K562 (cell line): ENCODE measurements at regions not wholly inside any gene's neighbourhood (a gene's known extent, or its start where the extent isn't known, plus 50 kb on each side); places are given as distances from the start of the nearest gene placed in this dataset.

Experiments
- ATAC-seq: fragments of 200-7000 bp; cut with Tn5 transposase; 3 replicates; pipeline ENCODE4 v1.9.1; 2020; ENCODE audit warnings: moderate library complexity
- BruUV-seq: library from RNA; stranded (reverse); fragments of 400-500 nt; replicated peaks from 2 replicates; lab custom pipeline; 2021; lab: Mats Ljungman, UMichigan
- CTCF ChIA-PET: fragments of 300-600 bp; formaldehyde crosslinking; extraction: SDS; loops from one replicate; lab custom pipeline; 2021; ENCODE audit warnings: low intra/inter-chr PET ratio; lab: Yijun Ruan, JAX
- POLR2A ChIA-PET: fragments of 300-600, 350-650 bp; sonication (Branson Sonifier 250); formaldehyde crosslinking; extraction: SDS; loops from one replicate; lab custom pipeline; 2021; ENCODE audit warnings: antibody characterized with exemption, inconsistent platforms; lab: Yijun Ruan, JAX
- DNase-seq, 4 experiments: peaks; one replicate each; pipeline versions ENCODE4 v3.0.0 to v3.0.0-alpha.2; 2011 to 2018; ENCODE audit warnings: low spot score in 3 of 4, mixed read lengths in 3 of 4; ENCODE audit errors: extremely low read depth in 1 of 4
- FAIRE-seq: peaks from 2 replicates; lab custom pipeline; 2011; peaks lifted over from hg19 to GRCh38; lab: Jason Lieb, UNC
- H2AFZ ChIP-seq: 2 replicates; pipeline ENCODE4 v1.6.0; 2011; ENCODE audit warnings: low read depth, low read length, control low read depth, inconsistent platforms
- H3K27ac ChIP-seq: fragments of 200-600 bp; 3 replicates; pipeline ENCODE4 v1.8.0; 2011; ENCODE audit warnings: low read depth, mild to moderate bottlenecking, control low read depth, inconsistent platforms, low read length, moderate library complexity, mixed read lengths; ENCODE audit errors: extremely low read depth
- H3K27me3 ChIP-seq, 2 experiments: fragments of 300-600 bp in 1 of 2; 2 replicates in 1 of 2; 3 replicates in 1 of 2; pipeline versions ENCODE4 v1.6.0 to v1.8.0; 2011; ENCODE audit warnings: inconsistent platforms in 2 of 2, low read length in 2 of 2, mild to moderate bottlenecking in 1 of 2, mixed read lengths in 1 of 2, moderate library complexity in 1 of 2; ENCODE audit not compliant: control insufficient read depth in 2 of 2, insufficient read depth in 2 of 2
- H3K36me3 ChIP-seq: fragments of 300-600 bp; 3 replicates; pipeline ENCODE4 v1.8.0; 2011; ENCODE audit warnings: mild to moderate bottlenecking, low read length, inconsistent platforms; ENCODE audit not compliant: control insufficient read depth, insufficient read depth
- H3K4me1 ChIP-seq, 2 experiments: fragments of 200-600 bp in 1 of 2; replicated peaks in 1 of 2; 2 replicates in 1 of 2; 3 replicates in 1 of 2; pipeline versions ENCODE4 v1.5.1 to v1.8.0; 2011; ENCODE audit warnings: inconsistent platforms in 2 of 2, low read length in 2 of 2, mild to moderate bottlenecking in 1 of 2, mixed read lengths in 1 of 2, moderate library complexity in 1 of 2; ENCODE audit not compliant: control insufficient read depth in 2 of 2, insufficient read depth in 2 of 2
- H3K4me2 ChIP-seq: 2 replicates; pipeline ENCODE4 v1.6.1; 2011; ENCODE audit warnings: low read length, control low read depth, inconsistent platforms, mixed read lengths; ENCODE audit not compliant: insufficient read depth
- H3K4me3 ChIP-seq: fragments of 200-600 bp; sonication (generic), shearing (Covaris generic); 2 replicates; pipeline ENCODE4 v1.5.1; 2016; ENCODE audit warnings: control low read depth, inconsistent platforms
- H3K79me2 ChIP-seq: fragments of 200-600 bp; 3 replicates; pipeline ENCODE4 v1.8.0; 2011; ENCODE audit warnings: low read length, inconsistent platforms; ENCODE audit not compliant: control insufficient read depth, insufficient read depth
- H3K9ac ChIP-seq, 2 experiments: 2 replicates each; pipeline versions ENCODE4 v1.6.0 to v1.6.1; 2011; ENCODE audit warnings: low read depth in 2 of 2, low read length in 2 of 2, control low read depth in 1 of 2, inconsistent platforms in 1 of 2, mild to moderate bottlenecking in 1 of 2, mixed read lengths in 1 of 2; ENCODE audit not compliant: insufficient read depth in 1 of 2
- H3K9me1 ChIP-seq: one replicate; pipeline ENCODE4 v1.6.0; 2011; ENCODE audit warnings: inconsistent platforms, mild to moderate bottlenecking, low read length, moderate library complexity; ENCODE audit not compliant: control insufficient read depth, insufficient read depth
- H3K9me3 ChIP-seq: replicated peaks from 2 replicates; pipeline ENCODE4 v1.5.1; 2011; ENCODE audit warnings: low read depth, low read length, inconsistent platforms; ENCODE audit not compliant: control insufficient read depth, insufficient read depth
- H4K20me1 ChIP-seq: replicated peaks from 2 replicates; pipeline ENCODE4 v1.6.1; 2011; ENCODE audit warnings: low read length, inconsistent platforms, mixed read lengths; ENCODE audit not compliant: control insufficient read depth, insufficient read depth
- BRF1 ChIP-seq: IDR thresholded peaks from 3 replicates; pipeline ENCODE4 v1.6.1; 2011; ENCODE audit warnings: borderline replicate concordance, mild to moderate bottlenecking; ENCODE audit not compliant: insufficient read length; ENCODE audit errors: extremely low read depth
- MAFK ChIP-seq: IDR thresholded peaks from 2 replicates; pipeline ENCODE4 v1.6.1; 2011; ENCODE audit warnings: low read length, improper control_type of control experiment
- PHF8 ChIP-seq: fragments of 200-600 bp; sonication (generic); IDR thresholded peaks from 2 replicates; pipeline ENCODE4 v1.6.1; 2012; ENCODE audit warnings: mixed run types, mild to moderate bottlenecking, inconsistent platforms, low read length, moderate library complexity, borderline replicate concordance
- RAD21 ChIP-seq, 2 experiments: fragments of 250-450 bp in 1 of 2; fragments of 450-650 bp in 1 of 2; sonication (Bioruptor Pico) in 1 of 2; formaldehyde crosslinking in 1 of 2; IDR thresholded peaks in 1 of 2; conservative IDR thresholded peaks in 1 of 2; 2 replicates each; pipeline versions ENCODE4 v1.4.0 to v1.8.0; 2020 to 2022; ENCODE audit warnings: mild to moderate bottlenecking in 2 of 2, moderate library complexity in 1 of 2
- TGIF2 ChIP-seq: sonication (generic); formaldehyde crosslinking; IDR thresholded peaks from 2 replicates; pipeline ENCODE4 v1.8.1; 2022; ENCODE audit warnings: mild to moderate bottlenecking, missing genetic modification reagents, moderate library complexity
- WGBS: fragments of 100-300 bp; shearing (Covaris generic); methylation state at CpG from one replicate; pipeline ENCODE4 v1.1.6; 2016; ENCODE audit warnings: low coverage, mixed read lengths; ENCODE audit not compliant: insufficient coverage; ENCODE audit errors: missing lambda C conversion rate; 5-methylcytosine and 5-hydroxymethylcytosine counted together
- in situ Hi-C: fragments of 300-500 bp; cut with MboI; formaldehyde crosslinking; loops from 4 replicates; pipeline ENCODE4 v1.15.0; 2018; ENCODE audit warnings: inconsistent platforms, mixed read lengths
- intact Hi-C: fragments of 100-400 bp; cut with micrococcal nuclease; formaldehyde crosslinking; loops from 2 replicates; pipeline ENCODE4 v1.14.2; 2022
- TF ChIP-seq, protein P1 (sequence below): fragments of 250-450 bp; sonication (Bioruptor Pico); IDR thresholded peaks from 2 replicates; pipeline ENCODE4 v1.4.0; 2020; ENCODE audit warnings: mild to moderate bottlenecking, moderate library complexity, borderline replicate concordance
- TF ChIP-seq, protein P2 (sequence below): sonication (generic); formaldehyde crosslinking; IDR thresholded peaks from 2 replicates; pipeline ENCODE4 v1.8.0; 2022; ENCODE audit warnings: mild to moderate bottlenecking, missing genetic modification reagents, borderline replicate concordance

DNA sequence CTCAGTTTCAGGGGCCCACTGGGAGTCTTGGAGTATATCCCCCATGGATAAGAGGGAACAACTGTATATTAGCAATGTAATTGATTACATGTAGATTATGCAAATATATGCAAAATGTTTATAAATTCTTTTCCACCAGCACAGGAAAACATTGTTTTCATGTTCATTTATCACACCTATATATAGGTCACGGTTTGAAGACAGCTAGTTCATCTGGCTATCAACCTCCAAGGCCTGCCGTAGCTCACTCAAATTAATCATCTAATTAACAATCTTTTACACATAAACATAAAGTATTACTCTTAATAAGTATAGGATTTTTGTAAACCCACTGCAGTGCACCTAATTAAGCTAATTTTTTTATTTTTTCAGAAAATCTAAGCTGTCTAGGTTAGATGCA lies 53.7 kb upstream of the SP4 start:
- no TSS peak for BruUV-seq
- 39% methylated on average over 2 of the region's 2 CpGs for WGBS
- no peaks in the 10 kb centered on the region for H3K9me3 ChIP-seq
- H3K4me2 ChIP-seq: no peak overlapping the region
- in situ Hi-C loops (no loop called here), intact Hi-C loops (no loop called here)
- no peak overlapping the region for H3K4me3 ChIP-seq
- TF ChIP-seq MAFK (no peak), RAD21 (CRISPR knock-in tag; conservative IDR thresholded peaks at IDR 0.05 in 1 of 2, IDR thresholded peaks at IDR 0.05 in 1 of 2) (no peak), PHF8 (no peak), TGIF2 (CRISPR knock-in tag) (no peak), BRF1 (no peak)
- TF ChIP-seq, protein P1, sequence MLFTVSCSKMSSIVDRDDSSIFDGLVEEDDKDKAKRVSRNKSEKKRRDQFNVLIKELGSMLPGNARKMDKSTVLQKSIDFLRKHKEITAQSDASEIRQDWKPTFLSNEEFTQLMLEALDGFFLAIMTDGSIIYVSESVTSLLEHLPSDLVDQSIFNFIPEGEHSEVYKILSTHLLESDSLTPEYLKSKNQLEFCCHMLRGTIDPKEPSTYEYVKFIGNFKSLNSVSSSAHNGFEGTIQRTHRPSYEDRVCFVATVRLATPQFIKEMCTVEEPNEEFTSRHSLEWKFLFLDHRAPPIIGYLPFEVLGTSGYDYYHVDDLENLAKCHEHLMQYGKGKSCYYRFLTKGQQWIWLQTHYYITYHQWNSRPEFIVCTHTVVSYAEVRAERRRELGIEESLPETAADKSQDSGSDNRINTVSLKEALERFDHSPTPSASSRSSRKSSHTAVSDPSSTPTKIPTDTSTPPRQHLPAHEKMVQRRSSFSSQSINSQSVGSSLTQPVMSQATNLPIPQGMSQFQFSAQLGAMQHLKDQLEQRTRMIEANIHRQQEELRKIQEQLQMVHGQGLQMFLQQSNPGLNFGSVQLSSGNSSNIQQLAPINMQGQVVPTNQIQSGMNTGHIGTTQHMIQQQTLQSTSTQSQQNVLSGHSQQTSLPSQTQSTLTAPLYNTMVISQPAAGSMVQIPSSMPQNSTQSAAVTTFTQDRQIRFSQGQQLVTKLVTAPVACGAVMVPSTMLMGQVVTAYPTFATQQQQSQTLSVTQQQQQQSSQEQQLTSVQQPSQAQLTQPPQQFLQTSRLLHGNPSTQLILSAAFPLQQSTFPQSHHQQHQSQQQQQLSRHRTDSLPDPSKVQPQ (CRISPR knock-in tag): no peak
- TF ChIP-seq, protein P2, sequence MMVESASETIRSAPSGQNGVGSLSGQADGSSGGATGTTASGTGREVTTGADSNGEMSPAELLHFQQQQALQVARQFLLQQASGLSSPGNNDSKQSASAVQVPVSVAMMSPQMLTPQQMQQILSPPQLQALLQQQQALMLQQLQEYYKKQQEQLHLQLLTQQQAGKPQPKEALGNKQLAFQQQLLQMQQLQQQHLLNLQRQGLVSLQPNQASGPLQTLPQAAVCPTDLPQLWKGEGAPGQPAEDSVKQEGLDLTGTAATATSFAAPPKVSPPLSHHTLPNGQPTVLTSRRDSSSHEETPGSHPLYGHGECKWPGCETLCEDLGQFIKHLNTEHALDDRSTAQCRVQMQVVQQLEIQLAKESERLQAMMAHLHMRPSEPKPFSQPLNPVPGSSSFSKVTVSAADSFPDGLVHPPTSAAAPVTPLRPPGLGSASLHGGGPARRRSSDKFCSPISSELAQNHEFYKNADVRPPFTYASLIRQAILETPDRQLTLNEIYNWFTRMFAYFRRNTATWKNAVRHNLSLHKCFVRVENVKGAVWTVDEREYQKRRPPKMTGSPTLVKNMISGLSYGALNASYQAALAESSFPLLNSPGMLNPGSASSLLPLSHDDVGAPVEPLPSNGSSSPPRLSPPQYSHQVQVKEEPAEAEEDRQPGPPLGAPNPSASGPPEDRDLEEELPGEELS (CRISPR knock-in tag): no peak
- no peaks in the 10 kb centered on the region for H3K9me1 ChIP-seq
- no peak overlapping the region for H3K9ac ChIP-seq
- no peak for FAIRE-seq
- no peak for DNase-seq
- no peaks in the 10 kb centered on the region for H3K36me3 ChIP-seq
- no peak overlapping the region for H3K27ac ChIP-seq
- no peak for ATAC-seq
- ChIA-PET CTCF (no interaction called here), POLR2A (no interaction called here)
- no peaks in the 10 kb centered on the region for H3K79me2 ChIP-seq
- no peaks in the 10 kb centered on the region for H4K20me1 ChIP-seq
- H3K4me1 ChIP-seq: no peaks in the 10 kb centered on the region; a peak in 1 of 5 replicates
- no peak overlapping the region for H2AFZ ChIP-seq
- no peaks in the 10 kb centered on the region for H3K27me3 ChIP-seq
